ENCODE measurements at regions not wholly inside any gene's neighbourhood (a gene's known extent, or its start where the extent isn't known, plus 50 kb on each side); places are given as distances from the start of the nearest gene placed in this dataset.

GRCh38 chr10:52500476-52500875 lies 186.4 kb downstream of the DKK1 start:
- WGBS (ENCODE audit: extremely low coverage, insufficient read length, low lambda C conversion rate), result no CpG with 5 or more reads among the region's 3 CpGs

More at GRCh38 chr10:52500476-52500875, 186.4 kb downstream of the DKK1 start:
- Histone ChIP-seq H3K56ac (ENCODE audit: insufficient read length, low read depth, low read length) (no peak overlapping the region), H3K4me1 (ENCODE audit: insufficient read depth, low read length) (no peaks in the 10 kb centered on the region), H3K9ac (ENCODE audit: extremely low read depth, insufficient read length, low read length) (no peak overlapping the region), H3T11ph (ENCODE audit: low read length) (no peak overlapping the region), H2BK120ac (ENCODE audit: low read depth, low read length, poor library complexity, severe bottlenecking) (no peak overlapping the region), H3K79me2 (ENCODE audit: insufficient read depth, low read length) (no peaks in the 10 kb centered on the region), H3K79me1 (ENCODE audit: insufficient read depth, low read depth, low read length, poor library complexity, severe bottlenecking) (no peaks in the 10 kb centered on the region), H2AFZ (ENCODE audit: low read length) (no peak overlapping the region), H4K8ac (replicated peaks; ENCODE audit: insufficient read length, low read depth, low read length) (no peak overlapping the region), H3K23ac (ENCODE audit: insufficient read length, low read depth, low read length) (no peak overlapping the region), H3K4ac (ENCODE audit: low read depth, low read length) (no peak overlapping the region), H4K20me1 (ENCODE audit: control insufficient read depth, insufficient read depth, insufficient read length) (no peaks in the 10 kb centered on the region), H2AK5ac (ENCODE audit: insufficient read length, low read length) (no peak overlapping the region), H2BK20ac (ENCODE audit: low read depth, low read length, poor library complexity, severe bottlenecking) (no peak overlapping the region), H2BK15ac (ENCODE audit: low read depth, low read length) (no peak overlapping the region), H3K18ac (ENCODE audit: insufficient read length, low read depth, low read length) (no peak overlapping the region), H2BK12ac (ENCODE audit: insufficient read length, low read depth, low read length) (no peak overlapping the region), H3K4me2 (ENCODE audit: insufficient read depth, insufficient read length, low read length) (no peak overlapping the region), H3K27ac (ENCODE audit: insufficient read length, low read depth, low read length) (no peak overlapping the region), H4K91ac (ENCODE audit: insufficient read length, low read depth, low read length) (no peak overlapping the region), H3K27me3 (ENCODE audit: insufficient read depth, low read length) (no peaks in the 10 kb centered on the region), H2BK5ac (ENCODE audit: insufficient read length, low read length) (no peak overlapping the region), H3K23me2 (ENCODE audit: insufficient read length, low read depth, low read length, poor library complexity, severe bottlenecking) (no peaks in the 10 kb centered on the region), H3K9me3 (ENCODE audit: control insufficient read depth, low read depth, low read length) (no peaks in the 10 kb centered on the region), H3K14ac (ENCODE audit: insufficient read depth, low read length) (no peak overlapping the region), H4K5ac (ENCODE audit: insufficient read length, low read depth, low read length) (no peak overlapping the region)
- H3K36me3 Mint-ChIP-seq (ENCODE audit: insufficient read depth in 1 of 3, low read depth in 3 of 3), result peaks cover 5 to 12% (median 6%) of the 10 kb centered on the region in 3 experiments
- DNase-seq, result no peak
- no peaks in the 10 kb centered on the region for H3K27me3 Mint-ChIP-seq (ENCODE audit: low read depth)
- TF ChIP-seq CTCF (conservative IDR thresholded peaks at IDR 0.05), result no peak
- H3K4me3 Mint-ChIP-seq, result no peak overlapping the region
- no peak overlapping the region for H3K27ac Mint-ChIP-seq
- H3K4me1 Mint-ChIP-seq, result 0 out of 4 replicates have a peak, but pooled peaks cover 4 to 6% of the 10 kb centered on the region in 2 experiments
- peaks cover 22 to 42% of the 10 kb centered on the region in 2 experiments for H3K9me3 Mint-ChIP-seq
